GM23338 (cell line): ENCODE measurements at regions not wholly inside any gene's neighbourhood (a gene's known extent, or its start where the extent isn't known, plus 50 kb on each side); places are given as distances from the start of the nearest gene placed in this dataset.

Source experiments
- CREB1 ChIP-seq: fragments of 250-450 bp; sonication (Bioruptor Pico); IDR thresholded peaks from 2 replicates; pipeline ENCODE4 v1.5.0; 2020; ENCODE audit warnings: low read depth, mild to moderate bottlenecking, moderate library complexity
- EZH2 ChIP-seq: fragments of 200-600 bp; sonication (generic); IDR thresholded peaks from one replicate; pipeline ENCODE4 v1.8.0; 2017; ENCODE audit warnings: antibody characterized with exemption, mild to moderate bottlenecking, low read depth; ENCODE audit not compliant: unreplicated experiment
- EZH2phosphoT487 ChIP-seq: fragments of 200-600 bp; sonication (generic); IDR thresholded peaks from one replicate; pipeline ENCODE4 v1.8.1; 2018; ENCODE audit warnings: antibody characterized with exemption; ENCODE audit not compliant: unreplicated experiment
- JUNB ChIP-seq: IDR thresholded peaks from one replicate; pipeline ENCODE4 v1.6.1; 2016; ENCODE audit warnings: antibody characterized with exemption; ENCODE audit not compliant: unreplicated experiment
- NANOG ChIP-seq: IDR thresholded peaks from 2 replicates; pipeline ENCODE4 v1.6.1; 2016; ENCODE audit warnings: antibody characterized with exemption, borderline replicate concordance
- POLR2AphosphoS5 ChIP-seq: IDR thresholded peaks from 2 replicates; pipeline ENCODE4 v1.6.1; 2016; ENCODE audit warnings: antibody characterized with exemption, low read depth
- REST ChIP-seq: IDR thresholded peaks from one replicate; pipeline ENCODE4 v1.6.1; 2018; ENCODE audit warnings: antibody characterized with exemption; ENCODE audit not compliant: unreplicated experiment
- STAT1 ChIP-seq: IDR thresholded peaks from one replicate; pipeline ENCODE4 v1.6.1; 2016; ENCODE audit warnings: antibody characterized with exemption; ENCODE audit not compliant: unreplicated experiment
- ZNF331 ChIP-seq: fragments of 250-450 bp; sonication (Bioruptor Pico); IDR thresholded peaks from 2 replicates; pipeline ENCODE4 v1.5.0; 2020; ENCODE audit warnings: low read depth, mild to moderate bottlenecking, moderate library complexity
- ZNF462 ChIP-seq: fragments of 250-450 bp; sonication (Bioruptor Pico); IDR thresholded peaks from 2 replicates; pipeline ENCODE4 v1.5.0; 2020; ENCODE audit warnings: mild to moderate bottlenecking, moderate library complexity
- TF ChIP-seq, protein P1 (sequence below), 2 experiments: fragments of 200-600 bp in 1 of 2; sonication (generic) in 1 of 2; conservative IDR thresholded peaks; 2 replicates each; pipeline versions ENCODE4 v1.5.1 to v1.6.1; 2016 to 2017; ENCODE audit warnings: antibody characterized with exemption in 2 of 2, low read depth in 2 of 2, mild to moderate bottlenecking in 2 of 2, moderate library complexity in 1 of 2
- TF ChIP-seq, protein P2 (sequence below): IDR thresholded peaks from 2 replicates; pipeline ENCODE4 v1.6.1; 2016; ENCODE audit warnings: antibody characterized with exemption

DNA sequence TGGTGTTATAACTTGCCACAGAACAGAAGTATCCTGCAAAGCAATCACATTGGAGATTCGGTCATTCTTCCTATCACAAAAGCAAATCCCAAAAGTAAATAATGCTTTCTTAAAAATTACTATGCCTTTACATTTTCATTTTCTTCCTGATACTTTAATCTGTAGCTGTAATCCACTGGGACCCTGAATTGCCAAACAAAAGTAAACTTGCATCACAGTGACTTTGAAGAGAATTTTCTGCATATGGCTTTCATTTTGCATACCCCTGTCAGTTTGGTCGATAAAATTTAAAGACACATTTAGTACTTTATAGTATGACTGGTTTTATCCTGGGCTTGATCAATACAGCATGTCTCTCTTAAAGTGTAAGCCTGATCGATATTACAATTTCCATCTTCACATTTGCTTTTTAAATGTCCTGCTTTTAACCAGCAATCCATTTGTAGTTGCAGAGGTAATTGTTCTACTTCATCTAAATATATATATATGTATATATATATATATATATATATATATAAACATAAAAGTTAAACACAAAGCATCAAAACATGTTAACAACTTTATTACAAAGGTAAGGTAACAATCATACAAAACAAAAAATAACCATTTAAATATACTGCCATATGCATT is 53.7 kb upstream of the PLEKHA5 start:
- TF ChIP-seq EZH2phosphoT487: no peak
- TF ChIP-seq, protein P1, sequence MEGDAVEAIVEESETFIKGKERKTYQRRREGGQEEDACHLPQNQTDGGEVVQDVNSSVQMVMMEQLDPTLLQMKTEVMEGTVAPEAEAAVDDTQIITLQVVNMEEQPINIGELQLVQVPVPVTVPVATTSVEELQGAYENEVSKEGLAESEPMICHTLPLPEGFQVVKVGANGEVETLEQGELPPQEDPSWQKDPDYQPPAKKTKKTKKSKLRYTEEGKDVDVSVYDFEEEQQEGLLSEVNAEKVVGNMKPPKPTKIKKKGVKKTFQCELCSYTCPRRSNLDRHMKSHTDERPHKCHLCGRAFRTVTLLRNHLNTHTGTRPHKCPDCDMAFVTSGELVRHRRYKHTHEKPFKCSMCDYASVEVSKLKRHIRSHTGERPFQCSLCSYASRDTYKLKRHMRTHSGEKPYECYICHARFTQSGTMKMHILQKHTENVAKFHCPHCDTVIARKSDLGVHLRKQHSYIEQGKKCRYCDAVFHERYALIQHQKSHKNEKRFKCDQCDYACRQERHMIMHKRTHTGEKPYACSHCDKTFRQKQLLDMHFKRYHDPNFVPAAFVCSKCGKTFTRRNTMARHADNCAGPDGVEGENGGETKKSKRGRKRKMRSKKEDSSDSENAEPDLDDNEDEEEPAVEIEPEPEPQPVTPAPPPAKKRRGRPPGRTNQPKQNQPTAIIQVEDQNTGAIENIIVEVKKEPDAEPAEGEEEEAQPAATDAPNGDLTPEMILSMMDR (conservative IDR thresholded peaks at IDR 0.05; ENCODE audit: low read depth in 2 of 2): no peak
- no peak for TF ChIP-seq EZH2
- no peak for TF ChIP-seq POLR2AphosphoS5
- TF ChIP-seq JUNB: no peak
- no peak for TF ChIP-seq ZNF462 (CRISPR knock-in tag)
- no peak for TF ChIP-seq REST
- TF ChIP-seq NANOG: no peak
- no peak for TF ChIP-seq CREB1 (CRISPR knock-in tag)
- TF ChIP-seq, protein P2, sequence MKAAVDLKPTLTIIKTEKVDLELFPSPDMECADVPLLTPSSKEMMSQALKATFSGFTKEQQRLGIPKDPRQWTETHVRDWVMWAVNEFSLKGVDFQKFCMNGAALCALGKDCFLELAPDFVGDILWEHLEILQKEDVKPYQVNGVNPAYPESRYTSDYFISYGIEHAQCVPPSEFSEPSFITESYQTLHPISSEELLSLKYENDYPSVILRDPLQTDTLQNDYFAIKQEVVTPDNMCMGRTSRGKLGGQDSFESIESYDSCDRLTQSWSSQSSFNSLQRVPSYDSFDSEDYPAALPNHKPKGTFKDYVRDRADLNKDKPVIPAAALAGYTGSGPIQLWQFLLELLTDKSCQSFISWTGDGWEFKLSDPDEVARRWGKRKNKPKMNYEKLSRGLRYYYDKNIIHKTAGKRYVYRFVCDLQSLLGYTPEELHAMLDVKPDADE: no peak
- TF ChIP-seq STAT1: no peak
- TF ChIP-seq ZNF331 (CRISPR knock-in tag): no peak
